GM10266 (cell line): ENCODE measurements at regions not wholly inside any gene's neighbourhood (a gene's known extent, or its start where the extent isn't known, plus 50 kb on each side); places are given as distances from the start of the nearest gene placed in this dataset.

ENCODE experiments used
- DNase-seq: peaks from one replicate; pipeline ENCODE4 v3.0.0; 2012; ENCODE audit errors: extremely low spot score
- CTCF ChIP-seq: IDR thresholded peaks from 2 replicates; pipeline ENCODE4 v1.5.1; 2012; ENCODE audit warnings: mild to moderate bottlenecking, low read depth; ENCODE audit not compliant: control insufficient read depth, insufficient read depth; ENCODE audit errors: missing control alignments

GRCh38 chr11:23022854-23023253, 162.6 kb upstream of the CCDC179 start:
- DNase-seq, result no peak
- TF ChIP-seq CTCF, result no peak

GRCh38 chr11:23023319-23023718, 163.0 kb upstream of the CCDC179 start:
- no peak for DNase-seq
- TF ChIP-seq CTCF, result no peak

- TF ChIP-seq CTCF, result no peak
- no peak for DNase-seq
These were observed 180.8 kb upstream of the CCDC179 start for GRCh38 chr11:23041001-23041503.

- no peak for DNase-seq
- no peak for TF ChIP-seq CTCF
These were observed 198.4 kb upstream of the CCDC179 start for GRCh38 chr11:23058656-23059055.

- no peak for TF ChIP-seq CTCF
- DNase-seq, result no peak
These were observed 203.0 kb upstream of the CCDC179 start for GRCh38 chr11:23063276-23063675.

- TF ChIP-seq CTCF, result no peak
- DNase-seq, result no peak
These were observed 218.2 kb upstream of the CCDC179 start for GRCh38 chr11:23078289-23078971.

GRCh38 chr11:23079382-23079813, 219.1 kb upstream of the CCDC179 start:
- DNase-seq, result no peak
- no peak for TF ChIP-seq CTCF
